ENCODE measurements at regions not wholly inside any gene's neighbourhood (a gene's known extent, or its start where the extent isn't known, plus 50 kb on each side); places are given as distances from the start of the nearest gene placed in this dataset.

DNA sequence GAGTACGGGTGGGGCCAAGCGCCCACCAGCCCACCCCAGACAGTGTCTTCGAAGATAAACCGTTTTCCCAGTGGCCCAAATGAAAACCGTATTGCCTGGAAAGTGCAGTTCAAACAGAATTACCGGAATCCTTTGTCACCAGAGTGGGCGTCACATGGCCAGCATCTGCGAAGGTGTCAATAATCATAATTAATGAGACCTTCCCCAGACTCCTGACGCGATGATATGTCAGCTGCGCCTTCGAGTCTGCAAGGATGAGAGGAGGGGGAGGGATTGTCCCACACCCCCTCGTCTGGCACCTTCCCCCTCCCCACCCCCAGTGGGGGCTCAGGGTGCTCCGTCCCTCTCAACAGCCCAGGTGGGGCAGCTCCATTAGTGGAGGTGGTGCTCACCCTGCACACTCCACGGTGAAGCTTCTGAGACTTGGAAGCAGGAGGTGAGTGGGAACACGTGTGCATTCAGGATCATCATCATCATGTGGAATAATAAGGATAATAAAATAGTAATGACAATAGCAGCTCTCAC is 215.1 kb downstream of the PTPRU start:
- Histone ChIP-seq H3K4me1 (ENCODE audit: control insufficient read depth, insufficient read depth, low read length) (no peaks in the 10 kb centered on the region), H3K4me3 (no peak overlapping the region), H3K36me3 (ENCODE audit: control insufficient read depth in 2 of 2, insufficient read depth in 2 of 2, low read length in 1 of 2) (no peaks in the 10 kb centered on the region), H3K27me3 (replicated peaks in 1 of 2; ENCODE audit: control insufficient read depth in 2 of 2, insufficient read depth in 2 of 2, low read length in 1 of 2) (no peaks in the 10 kb centered on the region), H3K9ac (ENCODE audit: control insufficient read depth, insufficient read depth, low read length) (no peak overlapping the region), H2AFZ (ENCODE audit: control insufficient read depth, low read depth, low read length) (no peak overlapping the region), H3K27ac (ENCODE audit: control insufficient read depth, insufficient read depth) (no peak overlapping the region), H3K4me2 (ENCODE audit: control insufficient read depth, insufficient read depth) (no peak overlapping the region), H3K79me2 (ENCODE audit: control insufficient read depth, insufficient read depth, low read length) (no peaks in the 10 kb centered on the region), H4K20me1 (ENCODE audit: control insufficient read depth, insufficient read depth) (no peaks in the 10 kb centered on the region), H3K9me3 (replicated peaks; ENCODE audit: control insufficient read depth, insufficient read depth, low read length) (no peaks in the 10 kb centered on the region; the same call in 2 of the 3 replicates)
- ChIA-PET CTCF (no interaction called here), RAD21 (ENCODE audit: unreplicated experiment) (no interaction called here), SMC1A (ENCODE audit: uncharacterized antibody, unreplicated experiment) (no interaction called here), POLR2A (no interaction called here)
- FAIRE-seq = no peak
- BruUV-seq (replicated peaks) = no TSS peak
- TF ChIP-seq ETV6 (conservative IDR thresholded peaks at IDR 0.05 in 1 of 2, IDR thresholded peaks at IDR 0.05 in 1 of 2; ENCODE audit: borderline replicate concordance in 1 of 2, low read depth in 1 of 2) (no peak), JUNB (IDR thresholded peaks at IDR 0.05) (no peak), MEF2A (IDR thresholded peaks at IDR 0.05; ENCODE audit: insufficient read depth, low read depth, low read length) (no peak), CBX5 (IDR thresholded peaks at IDR 0.05; ENCODE audit: low read depth) (no peak), CBFB (IDR thresholded peaks at IDR 0.05; ENCODE audit: low read depth) (no peak), BMI1 (IDR thresholded peaks at IDR 0.05; ENCODE audit: borderline replicate concordance) (no peak), CREM (IDR thresholded peaks at IDR 0.05; ENCODE audit: low read depth) (no peak), EP300 (IDR thresholded peaks at IDR 0.05; ENCODE audit: borderline replicate concordance in 1 of 2, control insufficient read depth in 1 of 2, low read depth in 2 of 2, low read length in 2 of 2) (no peak), TAF1 (IDR thresholded peaks at IDR 0.05; ENCODE audit: borderline replicate concordance, low read depth, low read length) (no peak), IKZF2 (IDR thresholded peaks at IDR 0.05) (no peak), MXI1 (IDR thresholded peaks at IDR 0.05; ENCODE audit: low read depth, low read length) (no peak), FOXM1 (IDR thresholded peaks at IDR 0.05; ENCODE audit: low read depth, low read length) (no peak), TBL1XR1 (IDR thresholded peaks at IDR 0.05; ENCODE audit: low read depth, low read length) (no peak), YY1 (IDR thresholded peaks at IDR 0.05; ENCODE audit: low read depth, low read length) (no peak), KAT2A (conservative IDR thresholded peaks at IDR 0.05; ENCODE audit: control insufficient read depth, low read depth, low read length) (no peak), TCF3 (IDR thresholded peaks at IDR 0.05; ENCODE audit: borderline replicate concordance, insufficient read depth, low read depth, low read length) (no peak)
- TF ChIP-seq, protein P1, sequence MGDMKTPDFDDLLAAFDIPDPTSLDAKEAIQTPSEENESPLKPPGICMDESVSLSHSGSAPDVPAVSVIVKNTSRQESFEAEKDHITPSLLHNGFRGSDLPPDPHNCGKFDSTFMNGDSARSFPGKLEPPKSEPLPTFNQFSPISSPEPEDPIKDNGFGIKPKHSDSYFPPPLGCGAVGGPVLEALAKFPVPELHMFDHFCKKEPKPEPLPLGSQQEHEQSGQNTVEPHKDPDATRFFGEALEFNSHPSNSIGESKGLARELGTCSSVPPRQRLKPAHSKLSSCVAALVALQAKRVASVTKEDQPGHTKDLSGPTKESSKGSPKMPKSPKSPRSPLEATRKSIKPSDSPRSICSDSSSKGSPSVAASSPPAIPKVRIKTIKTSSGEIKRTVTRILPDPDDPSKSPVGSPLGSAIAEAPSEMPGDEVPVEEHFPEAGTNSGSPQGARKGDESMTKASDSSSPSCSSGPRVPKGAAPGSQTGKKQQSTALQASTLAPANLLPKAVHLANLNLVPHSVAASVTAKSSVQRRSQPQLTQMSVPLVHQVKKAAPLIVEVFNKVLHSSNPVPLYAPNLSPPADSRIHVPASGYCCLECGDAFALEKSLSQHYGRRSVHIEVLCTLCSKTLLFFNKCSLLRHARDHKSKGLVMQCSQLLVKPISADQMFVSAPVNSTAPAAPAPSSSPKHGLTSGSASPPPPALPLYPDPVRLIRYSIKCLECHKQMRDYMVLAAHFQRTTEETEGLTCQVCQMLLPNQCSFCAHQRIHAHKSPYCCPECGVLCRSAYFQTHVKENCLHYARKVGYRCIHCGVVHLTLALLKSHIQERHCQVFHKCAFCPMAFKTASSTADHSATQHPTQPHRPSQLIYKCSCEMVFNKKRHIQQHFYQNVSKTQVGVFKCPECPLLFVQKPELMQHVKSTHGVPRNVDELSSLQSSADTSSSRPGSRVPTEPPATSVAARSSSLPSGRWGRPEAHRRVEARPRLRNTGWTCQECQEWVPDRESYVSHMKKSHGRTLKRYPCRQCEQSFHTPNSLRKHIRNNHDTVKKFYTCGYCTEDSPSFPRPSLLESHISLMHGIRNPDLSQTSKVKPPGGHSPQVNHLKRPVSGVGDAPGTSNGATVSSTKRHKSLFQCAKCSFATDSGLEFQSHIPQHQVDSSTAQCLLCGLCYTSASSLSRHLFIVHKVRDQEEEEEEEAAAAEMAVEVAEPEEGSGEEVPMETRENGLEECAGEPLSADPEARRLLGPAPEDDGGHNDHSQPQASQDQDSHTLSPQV (IDR thresholded peaks at IDR 0.05) = no peak
- TF ChIP-seq, protein P2, sequence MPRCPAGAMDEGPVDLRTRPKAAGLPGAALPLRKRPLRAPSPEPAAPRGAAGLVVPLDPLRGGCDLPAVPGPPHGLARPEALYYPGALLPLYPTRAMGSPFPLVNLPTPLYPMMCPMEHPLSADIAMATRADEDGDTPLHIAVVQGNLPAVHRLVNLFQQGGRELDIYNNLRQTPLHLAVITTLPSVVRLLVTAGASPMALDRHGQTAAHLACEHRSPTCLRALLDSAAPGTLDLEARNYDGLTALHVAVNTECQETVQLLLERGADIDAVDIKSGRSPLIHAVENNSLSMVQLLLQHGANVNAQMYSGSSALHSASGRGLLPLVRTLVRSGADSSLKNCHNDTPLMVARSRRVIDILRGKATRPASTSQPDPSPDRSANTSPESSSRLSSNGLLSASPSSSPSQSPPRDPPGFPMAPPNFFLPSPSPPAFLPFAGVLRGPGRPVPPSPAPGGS (IDR thresholded peaks at IDR 0.05; ENCODE audit: borderline replicate concordance, insufficient read depth, low read depth, low read length, poor library complexity, severe bottlenecking) = no peak
- 36% methylated on average over 13 of the region's 16 CpGs for WGBS (ENCODE audit: insufficient coverage, insufficient replicate concordance, low lambda C conversion rate, missing lambda C conversion rate)
- DNase-seq (ENCODE audit: low read depth, low spot score) = no peak
- ATAC-seq = no peak
- intact Hi-C loops (cut with micrococcal nuclease; ENCODE audit: unreplicated experiment) = no loop called here
- in situ Hi-C loops (cut with MboI) = loop anchor here (5.0 kb wide), 1 partner anchor 921 kb away; no protein-coding TSS in a partner anchor
